PFSK-1 (cell line): ENCODE measurements at regions not wholly inside any gene's neighbourhood (a gene's known extent, or its start where the extent isn't known, plus 50 kb on each side); places are given as distances from the start of the nearest gene placed in this dataset.
"Not testable (repeated sequence)": the region's sequence is repeated elsewhere in the genome, so short reads cannot be mapped to it uniquely, and the experiment has no call there.

ENCODE experiments used
- FOXP2 ChIP-seq: optimal IDR thresholded peaks from 2 replicates; pipeline ENCODE3; 2011; ENCODE audit warnings: borderline replicate concordance, control low read depth, inconsistent platforms; ENCODE audit not compliant: insufficient read depth; ENCODE audit errors: extremely low read length, extremely low read depth
- POLR2AphosphoS5 ChIP-seq: IDR thresholded peaks from 2 replicates; pipeline ENCODE4 v1.6.1; 2012; ENCODE audit warnings: low read depth, mild to moderate bottlenecking, control low read depth, low read length, moderate library complexity
- REST ChIP-seq, 2 experiments: IDR thresholded peaks; 2 replicates each; pipeline versions ENCODE4 v1.6.1 to v1.8.0; 2011 to 2012; ENCODE audit warnings: low read depth in 2 of 2, low read length in 2 of 2, control low read depth in 1 of 2, inconsistent platforms in 1 of 2, mild to moderate bottlenecking in 1 of 2, moderate library complexity in 1 of 2; ENCODE audit not compliant: insufficient read depth in 1 of 2
- TAF1 ChIP-seq: IDR thresholded peaks from 2 replicates; pipeline ENCODE4 v1.6.1; 2012; ENCODE audit warnings: low read length, control low read depth, borderline replicate concordance; ENCODE audit not compliant: insufficient read depth

DNA sequence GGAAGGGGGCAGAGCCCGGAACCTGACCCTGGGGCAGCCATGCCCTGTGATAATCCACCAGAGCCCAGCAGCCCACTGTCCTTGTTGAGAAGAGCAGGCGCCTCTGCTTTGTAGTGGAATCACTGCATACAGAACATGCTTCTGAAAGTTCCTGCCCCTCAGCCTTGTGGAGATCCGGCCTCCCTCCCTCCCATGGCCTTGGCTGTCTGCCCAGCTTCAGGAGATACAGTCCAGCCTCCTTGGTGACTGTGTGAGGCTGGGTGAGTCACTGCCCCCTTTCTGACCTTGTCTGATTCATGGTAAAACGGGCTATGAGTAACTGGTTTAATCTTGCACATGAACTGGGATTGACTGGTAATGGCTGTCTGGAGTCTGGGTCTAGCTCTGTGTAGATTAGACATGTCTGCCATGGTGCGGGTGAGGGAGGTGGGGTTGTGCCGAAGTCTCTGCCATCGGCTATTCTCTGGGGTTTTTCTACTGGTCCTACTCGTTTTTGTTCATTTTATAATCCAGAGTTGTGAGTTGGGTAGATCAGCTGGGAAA is 144.0 kb upstream of the ZNF469 start:
- TF ChIP-seq TAF1; FOXP2; REST (IDR thresholded peaks at IDR 0.05; ENCODE audit: insufficient read depth in 1 of 2, low read depth in 2 of 2, low read length in 2 of 2): not testable (repeated sequence)
- peak; percentile 43; the same call in 1 of the 2 replicates for TF ChIP-seq POLR2AphosphoS5
